ENCODE measurements at regions not wholly inside any gene's neighbourhood (a gene's known extent, or its start where the extent isn't known, plus 50 kb on each side); places are given as distances from the start of the nearest gene placed in this dataset.
A peak's percentile ranks its signal among the peaks of the same experiment; 100 is the strongest.

DNA sequence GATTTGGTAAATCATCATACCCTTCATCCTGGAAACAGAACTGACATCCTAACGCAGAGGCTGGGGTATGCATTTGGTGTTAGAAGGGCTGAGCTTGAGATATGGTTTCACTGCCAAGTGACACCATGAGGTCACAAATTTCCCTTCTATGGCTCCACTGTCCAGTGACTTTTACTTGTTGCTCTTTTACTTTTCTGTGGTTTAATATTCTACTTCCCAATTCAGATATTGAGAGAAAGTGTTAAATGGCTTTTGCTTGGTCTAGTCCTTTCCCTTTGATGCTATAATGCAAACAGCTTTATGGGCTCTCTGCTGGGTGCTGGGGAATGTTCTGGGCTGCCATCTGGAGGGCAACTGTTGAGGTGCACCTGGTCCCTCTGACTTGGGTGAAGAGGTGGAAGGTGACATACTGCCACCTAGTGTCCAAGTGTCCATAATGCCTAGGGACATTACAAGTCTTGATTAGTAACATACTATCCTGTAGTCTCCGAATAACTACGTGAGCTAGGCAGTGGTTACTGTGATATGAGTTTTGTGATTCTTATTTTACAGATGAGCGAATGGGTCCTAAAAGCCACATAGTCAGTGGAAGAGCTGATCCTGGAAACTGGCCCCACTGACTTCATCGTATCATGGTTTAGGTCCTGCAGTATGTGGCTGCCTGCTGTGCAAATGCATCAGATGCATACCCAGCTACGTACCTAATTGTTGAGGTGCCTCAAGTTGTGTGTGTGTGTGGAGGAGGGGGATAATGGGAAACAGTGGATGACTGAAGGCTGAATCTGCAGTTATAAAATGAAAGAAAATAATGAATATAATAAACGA lies 149.1 kb upstream of the RAG2 start:
- ChIA-PET CTCF (interaction anchor here (0.5 to 5.9 kb wide), 61 partner anchors 9 to 690 kb away, joined by 3 to 201 read pairs (median 4); partner anchors contain the start of genes PRR5L and RAG1), POLR2A (interaction anchor here (0.5 to 0.9 kb wide), 2 partner anchors 186 to 599 kb away, joined by 3 to 4 read pairs; no protein-coding TSS in a partner anchor)
- peaks cover 3% of the 10 kb centered on the region for H3K4me1 Mint-ChIP-seq (ENCODE audit: low read depth)
- H3K9me3 Mint-ChIP-seq = no peaks in the 10 kb centered on the region
- H3K27ac Mint-ChIP-seq = no peak overlapping the region
- H3K36me3 Mint-ChIP-seq (ENCODE audit: low read depth) = no peaks in the 10 kb centered on the region
- DNase-seq (peak; percentile 94), ATAC-seq (peak; percentile 100)
- peaks cover 21% of the 10 kb centered on the region for H3K27me3 Mint-ChIP-seq
- intact Hi-C loops (cut with micrococcal nuclease) = loop anchor here (1.0 to 2.0 kb wide), 2 partner anchors 44 to 183 kb away; no protein-coding TSS in a partner anchor
- H3K4me3 Mint-ChIP-seq = no peak overlapping the region
- TF ChIP-seq, protein P1, sequence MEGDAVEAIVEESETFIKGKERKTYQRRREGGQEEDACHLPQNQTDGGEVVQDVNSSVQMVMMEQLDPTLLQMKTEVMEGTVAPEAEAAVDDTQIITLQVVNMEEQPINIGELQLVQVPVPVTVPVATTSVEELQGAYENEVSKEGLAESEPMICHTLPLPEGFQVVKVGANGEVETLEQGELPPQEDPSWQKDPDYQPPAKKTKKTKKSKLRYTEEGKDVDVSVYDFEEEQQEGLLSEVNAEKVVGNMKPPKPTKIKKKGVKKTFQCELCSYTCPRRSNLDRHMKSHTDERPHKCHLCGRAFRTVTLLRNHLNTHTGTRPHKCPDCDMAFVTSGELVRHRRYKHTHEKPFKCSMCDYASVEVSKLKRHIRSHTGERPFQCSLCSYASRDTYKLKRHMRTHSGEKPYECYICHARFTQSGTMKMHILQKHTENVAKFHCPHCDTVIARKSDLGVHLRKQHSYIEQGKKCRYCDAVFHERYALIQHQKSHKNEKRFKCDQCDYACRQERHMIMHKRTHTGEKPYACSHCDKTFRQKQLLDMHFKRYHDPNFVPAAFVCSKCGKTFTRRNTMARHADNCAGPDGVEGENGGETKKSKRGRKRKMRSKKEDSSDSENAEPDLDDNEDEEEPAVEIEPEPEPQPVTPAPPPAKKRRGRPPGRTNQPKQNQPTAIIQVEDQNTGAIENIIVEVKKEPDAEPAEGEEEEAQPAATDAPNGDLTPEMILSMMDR (IDR thresholded peaks at IDR 0.05) = peak; percentile 93

DNA sequence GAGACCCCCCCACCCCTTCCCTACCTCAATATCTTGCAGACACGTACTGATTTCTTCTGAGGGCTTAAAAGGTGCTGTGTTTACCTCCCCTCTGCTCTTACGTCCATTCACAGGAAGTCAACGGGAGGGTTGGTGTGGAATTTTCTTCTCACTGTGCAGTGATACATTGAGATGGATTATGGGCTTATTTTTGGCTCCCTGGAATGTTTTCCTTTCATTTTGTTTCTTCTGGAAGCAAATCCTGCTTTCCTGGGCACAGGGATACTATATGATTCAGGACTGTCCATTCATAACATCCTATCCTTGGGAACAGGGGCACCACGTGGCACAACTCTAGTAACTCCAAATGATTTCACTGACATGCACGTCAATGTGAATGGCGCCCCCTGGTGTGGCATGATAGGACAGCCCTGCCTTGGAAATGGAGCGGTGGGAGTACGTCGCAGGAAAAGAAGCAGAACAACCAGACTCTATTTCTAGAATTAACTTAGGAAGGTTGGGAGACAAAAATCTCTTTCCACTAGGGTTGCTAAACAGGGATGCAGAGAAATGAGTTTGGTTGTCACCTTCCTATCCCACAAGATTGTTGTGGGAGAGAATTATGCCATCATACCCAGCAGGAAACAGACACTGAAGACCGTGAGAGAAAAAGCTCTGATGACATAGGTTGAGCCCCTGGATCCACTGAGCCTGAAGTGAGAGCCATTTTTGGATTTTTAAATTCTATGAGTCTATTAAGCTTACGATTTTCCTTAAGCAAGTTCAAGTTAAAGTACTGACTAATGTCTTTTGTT lies 146.5 kb upstream of the RAG2 start:
- peaks cover 3% of the 10 kb centered on the region for H3K4me1 Mint-ChIP-seq (ENCODE audit: low read depth)
- no peaks in the 10 kb centered on the region for H3K36me3 Mint-ChIP-seq (ENCODE audit: low read depth)
- TF ChIP-seq, protein P1 (IDR thresholded peaks at IDR 0.05) = peak; percentile 82
- no peaks in the 10 kb centered on the region for H3K9me3 Mint-ChIP-seq
- ATAC-seq (no peak), DNase-seq (peak; percentile 82)
- intact Hi-C loops (cut with micrococcal nuclease) = no loop called here
- ChIA-PET POLR2A (no interaction called here), CTCF (interaction anchor here (0.6 to 3.4 kb wide), 16 partner anchors 9 to 452 kb away, joined by 3 to 37 read pairs (median 3); no protein-coding TSS in a partner anchor)
- H3K27ac Mint-ChIP-seq = no peak overlapping the region
- no peak overlapping the region for H3K4me3 Mint-ChIP-seq
- peaks cover 30% of the 10 kb centered on the region for H3K27me3 Mint-ChIP-seq

DNA sequence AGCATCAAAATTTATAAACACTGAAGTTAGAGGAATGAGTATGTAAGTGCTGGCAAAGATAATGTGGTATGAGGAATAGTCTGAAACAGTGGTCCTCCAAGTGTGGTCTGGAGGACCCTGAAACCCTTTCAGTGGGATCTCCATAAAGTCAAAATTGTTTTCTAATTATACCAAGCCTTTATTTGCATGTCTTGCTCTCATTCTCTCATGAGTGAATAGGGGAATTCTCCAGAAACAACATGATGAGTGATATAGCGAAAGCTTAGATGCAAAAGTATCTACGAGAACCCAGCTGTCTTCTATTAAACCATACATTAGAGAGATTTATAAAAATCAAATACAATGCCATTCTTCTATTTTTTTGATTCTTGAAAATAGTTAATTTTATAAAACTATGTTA lies 145.0 kb upstream of the RAG2 start:
- POLR2A ChIA-PET = no interaction called here
- intact Hi-C loops (cut with micrococcal nuclease) = no loop called here
- Mint-ChIP-seq H3K4me3 (no peak overlapping the region), H3K27ac (no peak overlapping the region), H3K36me3 (ENCODE audit: low read depth) (no peaks in the 10 kb centered on the region), H3K9me3 (no peaks in the 10 kb centered on the region), H3K4me1 (ENCODE audit: low read depth) (peaks cover 3% of the 10 kb centered on the region), H3K27me3 (peaks cover 37% of the 10 kb centered on the region)
- TF ChIP-seq, protein P1 (IDR thresholded peaks at IDR 0.05) = no peak
- ATAC-seq (no peak), DNase-seq (no peak)
- CTCF ChIA-PET = interaction anchor here (1.2 to 3.4 kb wide), 4 partner anchors 13 to 183 kb away, joined by 4 to 37 read pairs (median 8); no protein-coding TSS in a partner anchor

DNA sequence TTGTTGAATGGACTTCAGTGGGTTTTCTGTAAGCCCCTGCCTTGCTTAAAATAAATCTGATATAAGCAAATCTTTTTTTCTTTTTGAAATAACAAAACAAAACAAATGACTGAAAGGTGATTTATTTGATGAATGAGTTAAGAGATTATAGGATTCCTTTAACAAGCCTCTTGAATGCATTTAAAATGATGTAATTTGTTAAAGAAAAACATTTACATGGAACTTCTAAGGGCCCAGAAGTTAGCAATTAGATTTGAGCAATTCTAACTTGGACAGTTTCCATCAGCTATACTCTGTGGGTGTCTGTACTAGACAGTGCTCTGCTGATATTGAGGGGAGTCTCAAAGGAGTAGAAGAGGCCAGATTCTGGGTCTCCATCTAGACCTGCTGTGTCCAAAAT lies 143.5 kb upstream of the RAG2 start:
- peaks cover 3% of the 10 kb centered on the region for H3K4me1 Mint-ChIP-seq (ENCODE audit: low read depth)
- ChIA-PET POLR2A (no interaction called here), CTCF (interaction anchor here (1.5 to 3.4 kb wide), 2 partner anchors 39 to 177 kb away, joined by 5 to 20 read pairs; no protein-coding TSS in a partner anchor)
- no peaks in the 10 kb centered on the region for H3K9me3 Mint-ChIP-seq
- TF ChIP-seq, protein P1 (IDR thresholded peaks at IDR 0.05) = no peak
- no peaks in the 10 kb centered on the region for H3K36me3 Mint-ChIP-seq (ENCODE audit: low read depth)
- peaks cover 35% of the 10 kb centered on the region for H3K27me3 Mint-ChIP-seq
- intact Hi-C loops (cut with micrococcal nuclease) = no loop called here
- no peak overlapping the region for H3K4me3 Mint-ChIP-seq
- ATAC-seq = no peak
- H3K27ac Mint-ChIP-seq = no peak overlapping the region
- DNase-seq = no peak

Data from activated CD8-positive, alpha-beta T cell treated with anti-CD3 and anti-CD28 coated beads for 36 hours (primary cell).